CD14-positive monocyte (primary cell): ENCODE measurements at regions not wholly inside any gene's neighbourhood (a gene's known extent, or its start where the extent isn't known, plus 50 kb on each side); places are given as distances from the start of the nearest gene placed in this dataset.

Experiments
- DNase-seq, 3 donors: peaks; one replicate each; pipeline ENCODE4 v3.0.0-alpha.2; 2011 to 2022
- H2AFZ ChIP-seq: 2 replicates; pipeline ENCODE4 v1.6.0; 2012; ENCODE audit warnings: mild to moderate bottlenecking, low read depth, low read length, inconsistent platforms; ENCODE audit not compliant: insufficient read depth, poor library complexity, severe bottlenecking
- H3K27ac ChIP-seq, 2 donors: 1 replicate in 1 of 2; 2 replicates in 1 of 2; pipeline ENCODE4 v1.5.1; 2012 to 2013; ENCODE audit warnings: low read length in 2 of 2, control low read depth in 1 of 2, inconsistent platforms in 1 of 2, low read depth in 1 of 2, mild to moderate bottlenecking in 1 of 2
- H3K27me3 ChIP-seq, 2 donors: one replicate each; pipeline versions ENCODE4 v1.6.0 to v1.6.1; 2011 to 2013; ENCODE audit warnings: low read length in 2 of 2; ENCODE audit not compliant: control insufficient read depth in 2 of 2, insufficient read depth in 2 of 2
- H3K36me3 ChIP-seq, 2 donors: replicated peaks in 1 of 2; 1 replicate in 1 of 2; 2 replicates in 1 of 2; pipeline versions ENCODE4 v1.5.1 to v1.6.1; 2012 to 2013; ENCODE audit warnings: low read length in 2 of 2, control low read depth in 1 of 2, inconsistent platforms in 1 of 2, mild to moderate bottlenecking in 1 of 2; ENCODE audit not compliant: insufficient read depth in 2 of 2, control insufficient read depth in 1 of 2
- H3K4me1 ChIP-seq, 2 donors: 1 replicate in 1 of 2; 2 replicates in 1 of 2; pipeline versions ENCODE4 v1.5.1 to v1.6.1; 2012 to 2013; ENCODE audit warnings: low read length in 2 of 2, control low read depth in 1 of 2, inconsistent platforms in 1 of 2, mild to moderate bottlenecking in 1 of 2, moderate library complexity in 1 of 2; ENCODE audit not compliant: insufficient read depth in 2 of 2, control insufficient read depth in 1 of 2
- H3K4me2 ChIP-seq: replicated peaks from 2 replicates; pipeline ENCODE3; 2012; ENCODE audit warnings: low read length, moderate library complexity, mild to moderate bottlenecking; ENCODE audit not compliant: poor library complexity, severe bottlenecking; ENCODE audit errors: extremely low read depth
- H3K4me3 ChIP-seq, 3 experiments: fragments of 200-600 bp in 1 of 3; sonication (generic) in 1 of 3; replicated peaks in 1 of 3; 1 replicate in 2 of 3; 2 replicates in 1 of 3; pipeline ENCODE4 v1.5.1; 2011 to 2013; ENCODE audit warnings: low read length in 3 of 3, mild to moderate bottlenecking in 3 of 3, control low read depth in 2 of 3, low read depth in 2 of 3, inconsistent platforms in 1 of 3, moderate library complexity in 1 of 3
- H3K79me2 ChIP-seq: 2 replicates; pipeline ENCODE4 v1.6.0; 2012; ENCODE audit warnings: mild to moderate bottlenecking, control low read depth, inconsistent platforms, low read length, moderate library complexity; ENCODE audit not compliant: insufficient read depth
- H3K9ac ChIP-seq: 2 replicates; pipeline ENCODE4 v1.6.0; 2017; ENCODE audit warnings: low read length, mild to moderate bottlenecking; ENCODE audit not compliant: insufficient read depth, poor library complexity, severe bottlenecking
- H3K9me3 ChIP-seq, 2 donors: replicated peaks in 1 of 2; 1 replicate in 1 of 2; 2 replicates in 1 of 2; pipeline versions ENCODE4 v1.5.1 to v1.6.1; 2012 to 2013; ENCODE audit warnings: low read length in 2 of 2, control low read depth in 1 of 2; ENCODE audit not compliant: control insufficient read depth in 1 of 2, insufficient read depth in 1 of 2
- H4K20me1 ChIP-seq: 2 replicates; pipeline ENCODE4 v1.6.0; 2012; ENCODE audit warnings: mild to moderate bottlenecking, low read length, control low read depth, moderate library complexity; ENCODE audit not compliant: insufficient read depth
- H3K27ac Mint-ChIP-seq, 7 donors: one replicate each; pipeline ENCODE4 v1.8.0; 2020; ENCODE audit warnings: mild to moderate bottlenecking in 7 of 7, mixed read lengths in 7 of 7, moderate library complexity in 6 of 7, inconsistent platforms in 2 of 7
- H3K27me3 Mint-ChIP-seq, 3 donors: one replicate each; pipeline ENCODE4 v1.8.0; 2021 to 2022; ENCODE audit warnings: low read depth in 3 of 3, mild to moderate bottlenecking in 3 of 3, mixed read lengths in 3 of 3, moderate library complexity in 3 of 3, inconsistent platforms in 1 of 3
- H3K36me3 Mint-ChIP-seq, 2 donors: one replicate each; pipeline ENCODE4 v1.8.0; 2020; ENCODE audit warnings: mixed read lengths in 2 of 2, inconsistent platforms in 1 of 2, mild to moderate bottlenecking in 1 of 2
- H3K4me1 Mint-ChIP-seq: one replicate; pipeline ENCODE4 v1.8.0; 2020; ENCODE audit warnings: mild to moderate bottlenecking, mixed read lengths
- H3K4me3 Mint-ChIP-seq, 2 donors: one replicate each; pipeline ENCODE4 v1.8.0; 2020; ENCODE audit warnings: mild to moderate bottlenecking in 2 of 2, mixed read lengths in 2 of 2, moderate library complexity in 1 of 2
- H3K9me3 Mint-ChIP-seq, 7 donors: one replicate each; pipeline ENCODE4 v1.8.0; 2020 to 2022; ENCODE audit warnings: mixed read lengths in 7 of 7, mild to moderate bottlenecking in 6 of 7, moderate library complexity in 6 of 7, inconsistent platforms in 2 of 7
- WGBS: methylation state at CpG from one replicate; pipeline ENCODE4 v1.1.5; 2013; ENCODE audit warnings: missing lambda C conversion rate; ENCODE audit not compliant: insufficient coverage; 5-methylcytosine and 5-hydroxymethylcytosine counted together
- intact Hi-C, 2 donors: fragments of 100-400 bp; cut with micrococcal nuclease; formaldehyde crosslinking; loops; one replicate each; pipeline versions ENCODE4 v1.15.0 to v1.15.1; 2023
- TF ChIP-seq, protein P1 (sequence below): fragments of 200-600 bp; IDR thresholded peaks from one replicate; pipeline ENCODE4 v1.8.0; 2022; ENCODE audit warnings: antibody characterized with exemption, mild to moderate bottlenecking

- Histone ChIP-seq H3K27ac (no peak overlapping the region), H3K36me3 (no peaks in the 10 kb centered on the region), H3K9ac (no peak overlapping the region), H3K9me3 (no peaks in the 10 kb centered on the region), H2AFZ (no peak overlapping the region), H3K4me1 (no peaks in the 10 kb centered on the region), H3K27me3 (no peaks in the 10 kb centered on the region), H3K4me3 (no peak overlapping the region), H4K20me1 (no peaks in the 10 kb centered on the region), H3K79me2 (no peaks in the 10 kb centered on the region), H3K4me2 (no peak overlapping the region)
- no peak overlapping the region for H3K4me3 Mint-ChIP-seq
- peaks cover 0 to 1% (median 0%) of the 10 kb centered on the region in 3 donors for H3K27me3 Mint-ChIP-seq
- no peaks in the 10 kb centered on the region for H3K9me3 Mint-ChIP-seq
- TF ChIP-seq, protein P1, sequence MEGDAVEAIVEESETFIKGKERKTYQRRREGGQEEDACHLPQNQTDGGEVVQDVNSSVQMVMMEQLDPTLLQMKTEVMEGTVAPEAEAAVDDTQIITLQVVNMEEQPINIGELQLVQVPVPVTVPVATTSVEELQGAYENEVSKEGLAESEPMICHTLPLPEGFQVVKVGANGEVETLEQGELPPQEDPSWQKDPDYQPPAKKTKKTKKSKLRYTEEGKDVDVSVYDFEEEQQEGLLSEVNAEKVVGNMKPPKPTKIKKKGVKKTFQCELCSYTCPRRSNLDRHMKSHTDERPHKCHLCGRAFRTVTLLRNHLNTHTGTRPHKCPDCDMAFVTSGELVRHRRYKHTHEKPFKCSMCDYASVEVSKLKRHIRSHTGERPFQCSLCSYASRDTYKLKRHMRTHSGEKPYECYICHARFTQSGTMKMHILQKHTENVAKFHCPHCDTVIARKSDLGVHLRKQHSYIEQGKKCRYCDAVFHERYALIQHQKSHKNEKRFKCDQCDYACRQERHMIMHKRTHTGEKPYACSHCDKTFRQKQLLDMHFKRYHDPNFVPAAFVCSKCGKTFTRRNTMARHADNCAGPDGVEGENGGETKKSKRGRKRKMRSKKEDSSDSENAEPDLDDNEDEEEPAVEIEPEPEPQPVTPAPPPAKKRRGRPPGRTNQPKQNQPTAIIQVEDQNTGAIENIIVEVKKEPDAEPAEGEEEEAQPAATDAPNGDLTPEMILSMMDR = no peak
- DNase-seq = no peak
- no peak overlapping the region for H3K27ac Mint-ChIP-seq
- no peaks in the 10 kb centered on the region for H3K36me3 Mint-ChIP-seq
- no peaks in the 10 kb centered on the region for H3K4me1 Mint-ChIP-seq
- intact Hi-C loops = no loop called here
Measured at GRCh38 chr7:81213394-81213793, 294.5 kb upstream of the SEMA3C start.

DNA sequence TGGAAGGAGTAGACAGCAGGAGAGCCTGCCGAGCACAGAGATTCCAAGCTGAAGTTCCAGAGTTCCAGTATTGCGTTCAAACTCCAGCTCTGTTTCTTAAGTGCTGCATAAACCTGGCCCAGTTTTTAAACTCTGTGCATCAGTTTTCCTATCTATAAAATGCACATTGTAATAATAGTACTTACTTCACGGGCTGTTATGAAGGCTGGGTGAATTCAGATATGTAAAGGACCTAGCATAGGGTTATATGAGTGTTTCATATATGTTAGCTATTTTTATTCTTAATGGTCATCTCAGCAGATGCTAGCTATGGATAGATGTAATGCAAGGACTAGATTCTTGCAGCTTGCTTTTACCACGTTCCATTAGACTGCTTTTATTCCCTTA, 293.1 kb upstream of the SEMA3C start:
- intact Hi-C loops = no loop called here
- H3K4me1 ChIP-seq = no peaks in the 10 kb centered on the region
- no peak overlapping the region for H3K4me3 Mint-ChIP-seq
- no peak overlapping the region for H3K4me3 ChIP-seq
- peaks cover 0 to 1% (median 0%) of the 10 kb centered on the region in 3 donors for H3K27me3 Mint-ChIP-seq
- DNase-seq = no peak
- no CpG with 5 or more reads among the region's 4 CpGs for WGBS
- no peaks in the 10 kb centered on the region for H3K4me1 Mint-ChIP-seq
- TF ChIP-seq, protein P1 = no peak
- H3K36me3 Mint-ChIP-seq = no peaks in the 10 kb centered on the region
- no peaks in the 10 kb centered on the region for H3K9me3 ChIP-seq
- no peaks in the 10 kb centered on the region for H3K79me2 ChIP-seq
- no peak overlapping the region for H2AFZ ChIP-seq
- H3K27ac Mint-ChIP-seq = no peak overlapping the region
- no peaks in the 10 kb centered on the region for H3K36me3 ChIP-seq
- H3K27ac ChIP-seq = no peak overlapping the region
- no peak overlapping the region for H3K4me2 ChIP-seq
- H3K9ac ChIP-seq = no peak overlapping the region
- peaks cover 0 to 1% (median 0%) of the 10 kb centered on the region in 7 donors for H3K9me3 Mint-ChIP-seq
- no peaks in the 10 kb centered on the region for H3K27me3 ChIP-seq
- no peaks in the 10 kb centered on the region for H4K20me1 ChIP-seq
